ENCODE measurements at regions not wholly inside any gene's neighbourhood (a gene's known extent, or its start where the extent isn't known, plus 50 kb on each side); places are given as distances from the start of the nearest gene placed in this dataset.
A peak's percentile ranks its signal among the peaks of the same experiment; 100 is the strongest.
"Not testable (repeated sequence)": the region's sequence is repeated elsewhere in the genome, so short reads cannot be mapped to it uniquely, and the experiment has no call there.

DNA sequence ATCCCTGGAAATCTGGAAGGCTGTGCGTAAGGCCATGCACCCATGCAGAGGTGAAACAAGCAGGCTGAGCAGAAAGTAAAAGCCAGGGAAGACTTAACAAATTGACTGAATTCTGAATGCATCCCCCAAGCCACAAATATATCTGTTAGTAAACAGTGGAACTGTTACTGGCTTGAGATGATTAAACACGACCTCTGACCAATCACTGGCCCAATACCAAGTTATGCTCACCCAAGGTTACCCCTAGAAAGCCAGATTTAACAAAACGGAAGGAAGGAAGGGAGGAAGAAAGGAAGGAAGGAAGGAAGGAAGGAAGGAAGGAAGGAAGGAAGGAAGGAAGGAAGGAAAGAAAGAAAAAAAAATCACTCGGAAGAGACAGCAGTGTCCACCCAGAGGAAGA lies 215.8 kb upstream of the CCNG1 start:
- no peak for DNase-seq (ENCODE audit: low read depth, low spot score)
- in situ Hi-C loops (cut with HindIII; ENCODE audit: low pct_unique_long_range_greater_than_20kb, low sequenced_read_pairs) = no loop called here

DNA sequence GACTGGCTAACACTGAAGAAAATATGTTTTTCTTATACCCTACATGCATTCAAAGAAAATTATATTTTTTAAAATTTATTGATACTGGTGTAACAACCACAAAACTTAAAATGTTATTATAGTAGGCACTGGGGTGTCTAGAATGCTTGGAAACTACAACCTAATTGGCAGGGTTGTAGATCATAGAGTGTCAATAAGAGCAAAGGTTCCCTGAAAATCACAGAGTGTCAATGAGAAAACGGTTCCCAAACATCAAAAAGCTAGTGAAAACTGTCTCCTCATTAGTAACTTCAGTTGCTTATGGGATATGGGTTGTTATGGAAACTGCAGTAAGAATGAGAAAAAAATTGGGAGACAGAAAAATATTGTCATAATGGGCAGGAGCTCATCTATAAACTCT lies 214.4 kb upstream of the CCNG1 start:
- in situ Hi-C loops (cut with HindIII; ENCODE audit: low pct_unique_long_range_greater_than_20kb, low sequenced_read_pairs) = no loop called here
- no peak for DNase-seq (ENCODE audit: low read depth, low spot score)

GRCh38 chr5:163244445-163244987 lies 192.9 kb upstream of the CCNG1 start:
- DNase-seq (ENCODE audit: low read depth, low spot score) = no peak
- in situ Hi-C loops (cut with HindIII; ENCODE audit: low pct_unique_long_range_greater_than_20kb, low sequenced_read_pairs) = no loop called here

- in situ Hi-C loops (cut with HindIII; ENCODE audit: low pct_unique_long_range_greater_than_20kb, low sequenced_read_pairs) = no loop called here
- no peak for DNase-seq (ENCODE audit: low read depth, low spot score)
Measured at GRCh38 chr5:163245584-163245983, 191.8 kb upstream of the CCNG1 start.

- no peak for DNase-seq (ENCODE audit: low read depth, low spot score)
- in situ Hi-C loops (cut with HindIII; ENCODE audit: low pct_unique_long_range_greater_than_20kb, low sequenced_read_pairs) = no loop called here
Measured at GRCh38 chr5:163248333-163248732, 189.1 kb upstream of the CCNG1 start.

DNA sequence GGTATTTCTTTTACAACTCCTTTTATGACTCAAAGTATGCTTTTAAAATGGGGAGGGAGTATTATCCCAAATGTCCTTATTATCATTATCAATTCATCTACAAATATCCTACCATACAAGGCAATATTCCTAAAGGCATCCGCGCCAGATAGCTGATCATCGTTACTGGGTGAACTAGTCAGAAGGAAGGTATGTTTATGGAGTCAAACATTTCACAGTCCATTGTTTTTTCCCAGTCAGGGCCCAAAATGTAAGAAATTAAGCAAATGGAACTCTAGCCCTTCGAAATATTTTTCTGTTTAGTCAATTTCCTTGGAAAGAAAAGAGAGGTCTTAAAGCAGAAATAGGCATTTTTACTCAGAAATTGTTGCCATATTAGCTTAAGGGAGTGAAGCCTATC lies 188.5 kb upstream of the CCNG1 start:
- in situ Hi-C loops (cut with HindIII; ENCODE audit: low pct_unique_long_range_greater_than_20kb, low sequenced_read_pairs) = no loop called here
- no peak for DNase-seq (ENCODE audit: low read depth, low spot score)

- no peak for DNase-seq (ENCODE audit: low read depth, low spot score)
- in situ Hi-C loops (cut with HindIII; ENCODE audit: low pct_unique_long_range_greater_than_20kb, low sequenced_read_pairs) = no loop called here
Measured at GRCh38 chr5:163252950-163253349, 184.4 kb upstream of the CCNG1 start.

- no peak for DNase-seq (ENCODE audit: low read depth, low spot score)
- in situ Hi-C loops (cut with HindIII; ENCODE audit: low pct_unique_long_range_greater_than_20kb, low sequenced_read_pairs) = no loop called here
Measured at GRCh38 chr5:163259495-163259894, 177.9 kb upstream of the CCNG1 start.

GRCh38 chr5:163260471-163260870 lies 176.9 kb upstream of the CCNG1 start:
- no peak for DNase-seq (ENCODE audit: low read depth, low spot score)
- in situ Hi-C loops (cut with HindIII; ENCODE audit: low pct_unique_long_range_greater_than_20kb, low sequenced_read_pairs) = no loop called here

DNA sequence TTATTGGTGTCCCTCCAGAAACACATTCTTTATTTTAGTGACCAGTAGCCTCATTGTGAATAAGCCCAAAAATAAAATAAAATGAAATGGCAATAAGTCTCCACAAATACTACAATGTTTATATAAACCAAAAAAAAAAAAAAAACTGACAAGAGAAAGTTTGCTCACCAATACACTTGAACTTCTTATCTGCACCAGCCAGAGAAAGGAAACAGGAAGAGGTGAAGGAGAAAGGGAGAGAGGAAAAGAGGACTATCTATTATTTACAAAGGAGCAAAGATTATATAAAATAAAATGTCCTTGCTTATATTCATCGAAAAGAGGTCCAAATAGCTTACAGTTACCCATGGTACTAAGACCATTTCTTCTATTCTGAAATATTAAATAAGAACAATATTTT lies 176.4 kb upstream of the CCNG1 start:
- no peak for DNase-seq (ENCODE audit: low read depth, low spot score)
- in situ Hi-C loops (cut with HindIII; ENCODE audit: low pct_unique_long_range_greater_than_20kb, low sequenced_read_pairs) = no loop called here

DNA sequence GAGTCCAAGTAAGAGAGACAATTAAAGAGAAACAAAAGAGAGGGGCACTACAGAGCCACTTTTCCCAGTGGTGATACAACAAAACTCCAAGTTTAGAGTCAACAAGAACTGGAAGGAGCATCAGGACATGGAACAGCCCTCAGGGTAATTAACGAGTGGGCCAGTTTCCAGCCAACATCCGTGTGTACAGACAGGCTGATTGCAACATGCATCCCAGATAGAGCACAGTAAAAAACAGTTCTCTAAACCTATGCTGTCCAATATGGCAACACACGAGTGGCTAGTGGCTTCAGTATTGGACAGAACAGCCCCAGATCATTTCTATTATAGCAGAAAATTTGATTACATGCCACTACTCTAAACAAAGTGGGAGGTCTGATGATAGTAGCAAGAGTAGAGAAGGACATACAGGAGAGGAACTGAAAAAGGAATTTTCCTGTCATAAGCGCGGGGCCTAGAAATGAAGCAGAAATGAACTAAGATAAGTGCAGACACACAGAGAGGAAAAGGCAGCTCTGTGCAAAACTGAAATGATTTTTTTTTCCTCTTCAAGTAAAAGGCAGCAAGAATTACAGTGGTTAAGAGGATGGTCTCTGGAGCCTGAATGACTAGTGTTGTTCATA lies 175.6 kb upstream of the CCNG1 start:
- in situ Hi-C loops (cut with HindIII; ENCODE audit: low pct_unique_long_range_greater_than_20kb, low sequenced_read_pairs) = no loop called here

GRCh38 chr5:163266249-163266648 lies 171.1 kb upstream of the CCNG1 start:
- in situ Hi-C loops (cut with HindIII; ENCODE audit: low pct_unique_long_range_greater_than_20kb, low sequenced_read_pairs); DNase-seq (ENCODE audit: low read depth, low spot score): not testable (repeated sequence)

More for the DNA sequence above, 175.6 kb upstream of the CCNG1 start:
- no peak for DNase-seq (ENCODE audit: low read depth, low spot score)

DNA sequence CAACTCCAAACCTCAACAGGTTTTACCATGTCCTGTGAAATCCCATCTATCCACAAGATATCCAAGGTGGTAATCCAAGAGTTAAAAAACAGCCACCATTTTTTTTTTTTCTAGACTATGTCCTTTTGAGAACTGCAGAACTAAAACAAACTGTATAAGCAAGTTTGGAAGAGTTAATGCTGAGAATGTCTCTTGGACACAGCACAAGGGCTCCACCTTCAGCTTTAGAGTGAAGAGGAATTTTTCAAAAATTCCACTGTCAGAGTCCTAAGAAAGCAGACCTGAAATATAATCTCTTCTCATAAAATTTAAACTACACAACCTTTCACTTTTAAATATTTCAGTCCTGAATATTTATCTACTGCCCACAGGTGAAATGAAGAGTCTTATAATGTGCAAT lies 167.8 kb upstream of the CCNG1 start:
- in situ Hi-C loops (cut with HindIII; ENCODE audit: low pct_unique_long_range_greater_than_20kb, low sequenced_read_pairs) = no loop called here
- DNase-seq (ENCODE audit: low read depth, low spot score) = peak; percentile 40

GRCh38 chr5:163276466-163276865 lies 160.9 kb upstream of the CCNG1 start:
- DNase-seq (ENCODE audit: low read depth, low spot score) = no peak
- in situ Hi-C loops (cut with HindIII; ENCODE audit: low pct_unique_long_range_greater_than_20kb, low sequenced_read_pairs) = no loop called here

DNA sequence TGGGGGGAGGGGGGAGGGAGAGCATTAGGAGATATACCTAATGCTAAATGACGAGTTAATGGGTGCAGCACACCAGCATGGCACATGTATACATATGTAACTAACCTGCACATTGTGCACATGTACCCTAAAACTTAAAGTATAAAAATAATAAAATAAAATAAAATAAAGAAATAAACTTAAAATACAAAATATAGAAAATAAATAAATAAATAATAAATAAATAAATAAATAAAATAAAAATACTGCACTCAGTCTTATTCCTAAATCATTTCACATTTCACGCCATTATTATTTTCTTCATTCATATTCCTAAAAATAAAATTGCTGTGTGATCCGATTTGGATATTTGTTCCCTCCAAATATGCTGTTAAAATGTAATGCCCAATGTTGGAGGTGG lies 156.5 kb upstream of the CCNG1 start:
- in situ Hi-C loops (cut with HindIII; ENCODE audit: low pct_unique_long_range_greater_than_20kb, low sequenced_read_pairs); DNase-seq (ENCODE audit: low read depth, low spot score): not testable (repeated sequence)

- DNase-seq (ENCODE audit: low read depth, low spot score) = no peak
Measured at GRCh38 chr5:163281512-163281911, 155.9 kb upstream of the CCNG1 start.

GRCh38 chr5:163293836-163294235 lies 143.6 kb upstream of the CCNG1 start:
- in situ Hi-C loops (cut with HindIII; ENCODE audit: low pct_unique_long_range_greater_than_20kb, low sequenced_read_pairs) = no loop called here

More at GRCh38 chr5:163281512-163281911, 155.9 kb upstream of the CCNG1 start:
- in situ Hi-C loops (cut with HindIII; ENCODE audit: low pct_unique_long_range_greater_than_20kb, low sequenced_read_pairs) = no loop called here

DNA sequence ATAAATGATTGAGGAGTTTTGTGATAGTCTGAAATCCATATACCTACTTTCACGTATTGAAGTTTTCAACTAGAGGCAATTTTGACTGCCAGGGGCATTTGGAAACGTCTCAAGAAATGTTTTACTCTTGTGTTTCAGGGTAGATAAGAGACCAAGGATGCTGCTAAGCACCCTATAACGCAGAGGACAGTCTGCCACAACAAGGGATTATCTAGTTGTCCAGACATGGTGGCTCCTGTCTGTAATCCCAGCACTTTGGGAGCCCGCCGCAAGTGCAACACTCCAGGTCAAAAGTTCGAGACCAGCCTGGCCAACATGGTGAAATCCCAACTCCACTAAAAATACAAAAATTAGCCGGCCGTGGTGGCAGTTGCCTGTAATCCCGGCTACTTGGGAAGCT lies 133.7 kb upstream of the CCNG1 start:
- in situ Hi-C loops (cut with HindIII; ENCODE audit: low pct_unique_long_range_greater_than_20kb, low sequenced_read_pairs) = no loop called here
- DNase-seq (ENCODE audit: low read depth, low spot score) = no peak

More at GRCh38 chr5:163293836-163294235, 143.6 kb upstream of the CCNG1 start:
- DNase-seq (ENCODE audit: low read depth, low spot score) = no peak

- DNase-seq (ENCODE audit: low read depth, low spot score) = no peak
- in situ Hi-C loops (cut with HindIII; ENCODE audit: low pct_unique_long_range_greater_than_20kb, low sequenced_read_pairs) = no loop called here
Measured at GRCh38 chr5:163305655-163306054, 131.7 kb upstream of the CCNG1 start.

- in situ Hi-C loops (cut with HindIII; ENCODE audit: low pct_unique_long_range_greater_than_20kb, low sequenced_read_pairs) = no loop called here
- DNase-seq (ENCODE audit: low read depth, low spot score) = peak; percentile 51
Measured at GRCh38 chr5:163306421-163306820, 131.0 kb upstream of the CCNG1 start.

All from SK-MEL-5 (cell line).